Cerebellar cortex (tissue), 1 donor: ENCODE measurements at regions not wholly inside any gene's neighbourhood (a gene's known extent, or its start where the extent isn't known, plus 50 kb on each side); places are given as distances from the start of the nearest gene placed in this dataset.

Experiments
- DNase-seq: peaks from one replicate; pipeline ENCODE4 v3.0.0-alpha.2; 2015; ENCODE audit warnings: low spot score

DNA sequence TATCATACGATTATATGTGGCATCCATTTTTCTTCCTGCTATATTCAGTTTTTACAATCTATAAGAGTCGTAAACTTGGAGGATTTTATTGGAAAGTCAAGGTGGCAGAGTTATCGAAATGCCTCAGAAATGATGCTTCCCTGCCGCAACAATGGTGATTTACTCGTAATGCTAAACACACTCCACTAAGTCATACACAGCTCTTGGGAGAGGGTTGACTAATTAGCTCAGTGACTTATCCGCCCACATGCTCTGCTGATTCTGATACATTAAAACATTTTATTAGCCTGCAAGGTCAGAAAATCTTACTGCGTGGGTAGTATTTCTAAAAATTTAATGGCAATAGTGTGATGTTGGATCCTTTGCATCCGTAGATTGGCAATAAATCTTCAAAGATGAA is 420.1 kb downstream of the ARAP2 start:
- no peak for DNase-seq

DNA sequence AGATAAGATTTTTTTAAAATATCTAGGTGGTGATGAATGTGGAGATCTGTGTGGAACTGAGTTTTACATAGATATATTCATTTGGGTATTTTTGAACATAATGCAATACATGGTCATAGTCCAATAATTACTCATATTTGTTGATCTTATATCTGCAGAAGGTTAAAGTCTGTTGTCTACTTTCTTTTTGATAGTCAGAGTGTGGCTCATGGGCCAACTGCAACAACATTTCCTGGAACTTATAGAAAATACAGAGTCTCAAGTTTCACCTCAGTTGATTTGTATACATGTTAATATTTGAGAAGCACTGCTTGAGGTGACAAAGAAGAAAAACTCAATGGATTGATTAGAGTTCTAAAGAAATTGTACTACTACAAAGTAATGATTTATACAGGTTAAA is 408.4 kb downstream of the ARAP2 start:
- DNase-seq, result no peak

DNA sequence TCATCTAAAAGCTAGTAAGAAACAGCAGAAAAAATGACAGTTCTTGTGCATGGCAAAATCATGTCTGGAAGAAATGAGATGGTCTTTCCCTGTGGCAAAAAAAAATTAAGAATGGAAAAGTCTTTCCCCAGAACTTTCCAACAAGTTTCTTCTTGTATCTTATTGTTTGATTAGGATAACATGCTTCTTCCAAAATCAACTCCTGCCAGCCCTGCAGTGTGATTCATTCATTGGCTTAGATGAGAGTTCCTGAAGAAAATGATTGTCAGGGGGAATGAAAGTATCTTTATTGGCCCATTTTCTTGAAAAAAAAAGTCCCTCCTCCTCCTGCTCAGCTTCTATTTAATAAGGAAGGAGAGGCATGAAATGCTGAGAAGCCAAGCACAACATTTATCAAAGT is 407.7 kb downstream of the ARAP2 start:
- no peak for DNase-seq

DNA sequence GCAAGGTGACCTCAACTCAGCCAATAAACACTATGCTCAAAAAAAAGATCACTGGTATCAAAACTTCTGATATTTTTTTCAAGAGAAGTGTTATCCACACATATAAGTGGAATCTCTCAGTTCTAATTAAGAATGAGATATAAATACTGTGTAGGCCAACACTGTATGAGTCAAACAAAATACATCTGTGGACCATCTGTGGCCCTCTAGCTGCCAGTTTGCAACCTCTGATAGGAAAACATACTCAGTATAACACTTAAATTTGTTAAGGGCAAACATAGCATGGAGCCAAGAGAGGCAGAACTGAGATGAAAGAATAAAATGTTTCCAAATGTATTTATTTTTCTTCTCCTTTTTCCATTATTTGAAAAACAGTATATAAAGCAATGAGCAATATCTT is 377.3 kb downstream of the ARAP2 start:
- no peak for DNase-seq

DNA sequence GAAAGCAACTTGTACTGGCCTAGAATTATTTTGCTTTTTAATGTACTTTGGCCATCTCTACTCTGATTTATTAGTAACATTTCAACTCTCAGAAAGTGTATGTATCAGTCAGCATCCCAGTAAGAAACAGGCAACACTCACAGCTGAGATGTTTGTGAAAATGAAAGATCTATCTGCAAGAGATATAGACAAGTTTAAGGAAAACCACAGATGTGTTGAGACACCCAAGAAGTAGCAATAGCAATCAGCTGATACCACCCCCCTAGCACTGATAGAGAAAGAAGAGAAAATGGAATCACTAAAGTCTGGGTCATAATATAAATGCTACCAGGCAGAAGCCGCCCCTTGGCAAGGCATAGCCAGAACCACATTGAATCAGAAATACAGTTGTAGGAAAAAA is 372.0 kb downstream of the ARAP2 start:
- no peak for DNase-seq

DNA sequence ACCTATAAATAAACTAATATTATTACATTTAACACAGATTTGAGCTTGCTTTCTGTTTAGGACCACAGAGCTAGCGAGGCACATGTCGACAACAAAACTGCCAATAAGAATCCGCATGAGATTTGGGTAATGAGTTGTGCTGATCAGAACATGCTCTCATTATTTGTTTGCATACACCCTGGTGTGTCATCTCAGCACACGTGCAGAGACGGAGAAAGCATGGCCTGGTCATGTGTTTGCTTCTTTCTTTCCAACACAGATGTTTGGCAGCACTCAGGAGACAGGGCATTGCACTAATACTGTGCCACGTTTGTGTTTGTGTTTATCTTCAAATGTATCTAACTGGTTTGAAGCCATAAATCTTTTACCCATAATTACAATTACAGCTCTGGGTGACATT is 364.8 kb downstream of the ARAP2 start:
- DNase-seq, result no peak

DNA sequence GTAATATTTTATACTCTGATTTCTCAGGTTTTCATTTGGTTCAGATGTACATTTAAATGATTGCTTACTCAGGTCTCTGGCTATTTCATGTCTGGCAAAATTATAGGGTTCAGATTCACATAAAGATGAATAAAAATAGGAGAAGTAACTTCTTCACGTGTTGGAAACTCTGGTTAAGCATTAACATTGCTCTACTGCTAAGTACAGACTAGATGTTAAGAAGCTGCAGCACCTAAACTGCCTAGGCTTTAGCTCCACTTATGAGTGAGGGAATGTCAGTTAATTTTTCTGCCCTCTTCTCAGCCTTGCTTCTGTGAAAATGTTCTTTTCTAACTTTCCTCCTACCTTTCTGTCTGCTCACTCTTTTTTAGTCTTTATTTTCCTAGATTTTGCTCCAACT is 361.2 kb downstream of the ARAP2 start:
- no peak for DNase-seq

DNA sequence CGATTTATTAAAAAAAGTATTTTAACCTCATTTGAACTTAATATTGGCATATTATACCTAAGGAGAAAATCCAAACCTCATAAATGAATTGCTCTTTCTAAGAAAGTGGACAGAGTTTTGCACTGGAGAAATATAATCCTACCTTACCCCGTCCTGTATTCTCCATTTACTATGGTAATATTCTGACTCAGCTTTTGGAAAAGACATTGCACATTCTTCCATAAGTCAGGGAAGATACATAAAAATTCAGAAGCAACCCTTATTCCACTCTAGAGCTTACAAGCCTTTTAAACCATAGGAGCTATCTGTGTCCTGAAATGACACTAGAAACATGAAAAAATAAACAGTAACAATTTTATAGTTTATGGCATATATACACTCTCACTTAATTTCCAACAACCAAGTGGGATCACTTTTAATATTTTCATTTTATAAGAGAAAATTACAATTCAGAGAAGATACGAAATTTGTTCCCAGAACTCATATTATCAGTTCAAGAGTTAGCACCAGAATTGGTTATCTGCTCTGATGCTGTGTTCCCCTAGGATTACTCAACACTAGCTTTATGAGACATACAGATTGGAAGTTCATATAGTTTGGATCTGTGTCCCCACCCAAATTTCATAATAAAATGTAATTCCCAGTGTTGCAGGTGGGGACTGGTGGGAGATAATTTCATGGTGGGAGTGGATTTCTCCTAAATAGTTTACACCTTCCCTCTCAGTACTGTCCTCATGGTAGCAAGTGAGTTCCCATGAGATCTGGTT is 359.4 kb downstream of the ARAP2 start:
- no peak for DNase-seq

DNA sequence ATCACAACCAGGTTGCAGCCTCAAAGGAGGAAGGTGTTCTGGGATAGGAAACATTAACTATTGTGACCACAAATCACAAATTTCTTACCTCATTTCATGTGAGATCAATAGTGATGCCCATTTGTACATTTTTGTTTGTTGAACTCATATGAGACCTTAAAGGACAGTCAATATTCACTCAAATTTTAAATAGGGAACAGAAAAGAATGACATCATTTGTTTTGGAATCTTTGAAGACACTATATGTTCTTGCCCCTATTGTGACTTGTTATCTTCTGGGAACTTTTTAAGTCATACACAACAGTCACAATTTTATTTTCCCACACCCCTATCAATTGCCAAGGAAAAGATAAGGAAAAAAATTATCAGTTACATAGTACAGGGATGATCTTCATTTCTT is 346.5 kb downstream of the ARAP2 start:
- DNase-seq, result no peak

DNA sequence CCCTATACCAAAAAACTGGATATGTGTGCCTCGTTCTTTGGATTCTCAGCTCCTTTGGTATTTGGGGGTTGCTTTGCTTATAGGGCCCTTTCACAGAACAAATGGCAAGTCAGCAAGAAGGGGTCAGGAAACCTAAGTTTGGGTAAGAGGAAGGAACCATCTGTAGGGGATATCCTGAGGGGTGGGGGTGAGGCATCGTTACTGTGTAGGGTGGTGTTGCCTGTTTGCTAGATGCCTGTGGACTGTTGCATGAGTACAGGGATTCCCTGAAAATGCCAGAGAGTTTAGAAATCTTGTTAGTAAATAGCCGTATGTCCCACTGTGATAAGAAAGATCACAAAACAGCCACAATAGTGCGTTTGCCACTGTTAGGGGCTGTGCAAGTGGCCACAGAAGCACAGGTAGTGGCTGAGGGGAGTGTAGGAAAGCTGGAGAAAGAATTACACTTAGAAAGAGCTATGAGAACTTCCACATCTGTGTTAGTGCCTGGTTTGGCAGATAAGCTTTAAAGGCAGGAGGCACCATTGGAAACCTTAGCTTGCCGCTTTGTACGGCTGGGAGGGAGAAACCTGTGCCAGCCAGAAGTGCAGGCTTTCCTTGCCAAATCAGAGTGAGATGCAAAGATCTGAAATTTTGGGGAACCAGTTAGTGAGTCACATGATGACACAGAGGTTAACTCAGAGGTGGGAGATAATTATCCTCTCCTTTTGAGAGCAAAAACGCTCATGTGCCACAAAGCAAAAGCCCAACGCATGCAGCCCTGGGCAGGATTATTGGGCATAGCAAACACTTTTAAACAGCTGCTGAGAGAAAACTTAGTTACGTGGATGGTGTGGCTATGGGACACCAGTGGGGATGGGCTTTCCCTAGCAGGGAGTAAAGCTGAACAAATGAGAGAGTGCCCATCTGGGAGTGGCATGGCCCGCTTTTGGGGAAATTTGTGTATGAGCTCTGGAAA is 343.7 kb downstream of the ARAP2 start:
- no peak for DNase-seq

DNA sequence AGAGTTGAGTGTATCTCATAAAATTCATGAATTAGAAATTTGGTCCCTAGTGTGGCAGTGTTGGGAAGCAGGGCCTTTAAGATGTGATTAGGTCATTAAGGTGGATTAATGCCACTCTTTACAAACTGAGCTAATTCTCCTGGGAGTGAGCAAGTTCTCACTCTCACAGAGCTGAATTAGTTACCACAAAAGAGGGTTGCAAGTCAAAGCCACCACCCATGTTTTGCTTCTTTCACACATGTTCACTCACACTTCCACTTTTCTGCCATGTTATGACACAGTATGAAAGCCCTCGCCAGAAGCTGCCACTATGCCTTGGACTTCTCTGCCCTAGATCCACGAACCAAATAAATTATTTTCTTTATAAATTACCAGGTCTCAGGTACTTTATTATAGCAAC is 332.1 kb downstream of the ARAP2 start:
- no peak for DNase-seq

DNA sequence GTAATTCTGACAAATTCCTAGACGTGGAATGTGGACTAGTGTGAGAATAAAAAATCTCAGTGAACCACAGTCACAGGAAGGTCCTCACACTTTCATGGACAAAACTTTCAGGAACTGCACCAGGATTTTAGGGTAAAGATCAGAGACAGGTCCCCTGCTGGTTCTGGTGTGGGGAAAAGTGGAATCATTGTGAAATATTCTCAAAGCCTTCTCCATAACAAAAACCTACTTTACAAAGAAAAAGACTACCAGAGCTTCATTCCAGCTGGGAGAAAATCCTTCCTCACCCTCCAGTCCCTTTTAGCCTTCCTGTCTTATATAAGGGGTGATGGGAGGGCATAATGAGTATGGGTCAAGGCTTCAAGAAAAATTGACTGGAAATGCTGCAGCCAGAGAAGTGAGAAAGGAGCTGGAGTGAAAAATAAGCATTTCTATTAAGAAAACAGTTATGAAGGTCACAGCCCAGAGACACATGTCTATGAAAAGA is 325.8 kb downstream of the ARAP2 start:
- no peak for DNase-seq

DNA sequence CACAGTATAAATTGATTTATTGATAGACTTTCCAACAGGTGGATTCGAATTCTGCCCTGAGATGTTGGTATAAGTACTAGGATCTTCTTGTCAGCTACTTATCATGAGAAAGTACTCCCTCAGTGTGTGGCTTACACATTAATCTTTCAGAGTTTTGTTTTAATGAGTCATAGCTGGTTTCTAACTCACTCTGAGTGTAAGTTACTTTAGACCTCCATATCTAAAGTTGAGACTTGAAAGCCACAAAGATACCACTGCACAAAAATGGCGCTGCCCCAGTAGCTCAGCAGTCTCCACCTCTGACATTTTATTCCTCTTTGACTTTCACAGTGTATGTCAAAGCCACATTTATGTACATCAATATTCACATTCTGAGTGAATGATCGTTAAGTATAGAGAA is 318.5 kb downstream of the ARAP2 start:
- DNase-seq, result no peak

DNA sequence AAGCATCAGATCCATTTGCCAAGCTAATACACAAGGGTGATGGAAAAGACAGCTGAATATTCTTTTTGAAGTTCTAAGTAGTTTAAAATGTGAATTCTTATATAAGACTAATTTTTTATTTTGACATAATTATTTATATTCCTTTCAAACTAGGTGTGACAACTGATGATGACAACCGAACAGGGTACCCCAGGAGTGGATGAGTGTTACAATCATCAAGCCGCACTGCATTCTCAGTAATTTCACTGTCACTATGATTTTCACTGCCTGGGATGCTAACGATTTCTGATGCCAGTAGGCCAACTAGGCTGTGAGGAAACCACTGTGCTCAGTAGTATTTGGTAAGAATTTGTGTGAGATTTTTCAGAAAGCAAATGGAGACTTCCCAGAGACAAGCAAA is 317.5 kb downstream of the ARAP2 start:
- DNase-seq, result no peak

DNA sequence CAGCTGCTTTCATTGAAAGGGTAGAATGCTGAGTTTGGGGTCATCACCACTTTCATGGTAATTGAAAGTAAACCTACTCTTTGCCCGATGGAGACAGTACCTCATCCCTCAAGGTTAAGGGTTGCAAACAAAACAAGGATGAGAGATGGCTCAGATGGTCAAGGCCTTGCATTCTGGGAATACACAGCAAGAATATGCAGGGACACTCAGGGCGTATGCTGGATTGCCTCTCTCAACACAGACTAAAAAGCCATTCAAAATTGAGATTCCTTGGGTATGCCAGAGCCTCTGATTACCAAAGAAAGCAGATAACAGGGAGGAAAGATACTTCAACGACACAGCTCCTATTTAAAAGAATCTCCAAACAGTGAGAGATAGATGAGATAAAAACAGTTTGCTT is 310.4 kb downstream of the ARAP2 start:
- DNase-seq, result no peak

DNA sequence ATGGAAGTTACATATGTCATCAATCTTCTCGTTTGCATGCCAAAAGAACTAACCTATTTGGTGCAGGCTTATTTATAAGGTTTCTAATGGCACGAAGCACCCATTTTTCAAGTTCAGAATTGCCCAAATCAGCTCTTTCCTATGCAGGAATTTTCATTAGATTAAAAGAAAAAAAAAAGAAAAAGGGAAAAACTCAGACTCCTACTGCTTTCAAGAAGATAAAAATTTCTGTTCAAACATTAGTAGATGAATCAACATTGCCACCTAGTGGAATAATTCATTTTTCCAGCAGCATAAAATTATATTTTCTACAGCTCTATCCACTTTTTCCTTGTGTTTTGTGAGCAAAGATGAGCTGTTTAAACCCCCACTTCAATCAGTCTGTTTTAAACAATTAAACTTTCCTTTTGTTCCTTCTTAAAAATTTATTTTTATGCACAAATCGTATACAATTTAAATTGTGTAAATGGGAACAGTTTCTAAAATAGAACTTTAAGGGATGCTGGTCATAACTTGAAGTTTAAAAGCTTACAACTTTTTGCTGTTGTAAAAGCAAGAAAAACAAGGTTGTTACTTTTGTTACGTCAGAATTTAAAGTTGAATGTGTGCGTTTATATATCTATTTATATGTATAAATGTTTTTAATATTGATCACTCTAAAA is 309.9 kb downstream of the ARAP2 start:
- DNase-seq, result peak; percentile 25

DNA sequence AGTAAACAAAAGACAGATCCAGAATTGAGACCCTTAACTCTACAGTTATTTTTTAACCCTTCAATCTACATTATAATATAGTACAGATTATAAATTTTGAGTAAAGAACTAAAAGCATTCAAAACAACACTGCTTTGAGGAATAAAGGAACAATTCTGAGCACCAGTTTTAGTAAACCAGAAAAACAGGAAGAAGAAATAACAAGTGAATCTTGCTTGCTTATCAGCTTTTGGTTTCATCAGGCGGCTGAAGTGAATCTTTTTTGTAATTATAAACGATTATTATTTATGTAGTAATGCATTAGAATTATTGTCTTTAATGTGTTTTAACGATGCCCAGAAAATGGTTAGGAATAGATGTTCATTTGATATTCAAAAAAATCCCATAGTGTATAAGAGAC is 305.4 kb downstream of the ARAP2 start:
- DNase-seq, result no peak

DNA sequence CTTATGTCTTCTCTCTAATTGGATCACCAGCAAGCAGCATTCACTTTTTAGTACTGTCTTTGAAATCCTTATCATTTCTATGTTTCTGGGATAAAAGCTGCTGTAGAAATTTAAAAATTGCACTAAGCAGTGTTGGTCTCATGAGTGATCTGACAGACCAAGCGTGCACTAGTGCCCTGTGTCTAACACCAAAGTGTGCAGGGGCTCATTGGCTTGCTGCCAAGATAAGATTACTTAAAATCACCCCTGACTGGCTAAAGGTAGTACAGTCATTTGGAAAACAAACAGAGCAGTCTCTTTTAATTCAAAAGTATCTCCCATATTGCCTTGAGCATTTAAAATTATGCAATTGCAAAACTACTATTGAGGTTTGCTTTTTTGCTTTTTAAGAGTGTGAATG is 304.6 kb downstream of the ARAP2 start:
- no peak for DNase-seq

DNA sequence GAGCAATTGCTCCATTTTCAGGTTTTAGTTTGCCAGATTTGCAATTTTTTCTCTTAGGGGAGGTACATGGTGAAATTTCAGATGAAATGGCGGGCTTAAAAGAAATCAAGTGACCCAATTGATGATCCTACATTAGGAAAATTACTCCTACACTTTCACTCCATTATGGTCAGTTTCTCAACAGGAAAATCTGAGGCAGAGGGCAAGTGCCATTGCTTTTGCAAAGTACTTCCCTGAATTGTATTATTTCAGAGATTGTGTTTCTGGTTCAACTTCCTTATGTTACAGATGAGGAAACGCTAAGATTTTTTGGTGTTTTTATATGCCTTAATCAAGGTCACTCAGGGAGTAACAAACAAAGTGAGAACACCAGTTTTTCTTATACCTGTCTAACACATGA is 302.2 kb downstream of the ARAP2 start:
- DNase-seq, result no peak

DNA sequence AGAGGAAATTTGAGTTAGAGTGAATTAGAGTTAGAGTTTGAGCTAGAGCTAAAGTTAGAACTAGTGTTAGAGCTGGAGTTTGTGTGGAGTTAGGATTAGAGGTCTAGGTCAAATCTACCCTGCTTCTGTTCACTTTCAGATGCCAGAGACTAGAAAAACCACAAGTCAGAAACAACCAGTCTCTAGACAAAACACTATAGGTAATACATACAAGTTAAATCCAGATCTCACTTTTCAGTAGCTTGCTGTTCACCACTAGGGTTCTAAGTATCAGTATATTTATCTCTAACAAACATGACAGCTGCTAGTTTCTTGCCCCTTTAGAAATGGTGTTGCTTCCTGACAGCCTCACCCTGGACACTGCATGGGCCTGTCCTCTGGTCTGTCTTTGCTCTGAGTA is 300.7 kb downstream of the ARAP2 start:
- no peak for DNase-seq

DNA sequence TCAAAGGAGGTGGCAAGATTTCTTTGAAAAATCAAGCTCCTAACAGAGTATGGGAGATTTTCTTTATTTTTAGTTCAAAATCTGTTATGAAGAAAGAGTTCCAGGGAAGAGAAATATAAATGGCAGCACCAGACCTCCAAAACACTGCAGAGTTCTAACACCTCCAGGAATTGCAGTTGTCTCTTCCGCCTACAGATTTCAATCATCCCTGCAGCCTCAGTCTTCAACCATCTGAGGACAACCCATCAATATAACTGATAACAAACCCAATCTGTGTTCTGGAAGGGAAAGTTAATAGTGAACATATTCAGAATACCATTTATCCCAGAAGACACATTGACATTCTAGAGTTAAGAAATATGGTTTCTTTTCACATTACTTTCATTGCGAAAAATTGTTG is 296.1 kb downstream of the ARAP2 start:
- DNase-seq, result no peak

DNA sequence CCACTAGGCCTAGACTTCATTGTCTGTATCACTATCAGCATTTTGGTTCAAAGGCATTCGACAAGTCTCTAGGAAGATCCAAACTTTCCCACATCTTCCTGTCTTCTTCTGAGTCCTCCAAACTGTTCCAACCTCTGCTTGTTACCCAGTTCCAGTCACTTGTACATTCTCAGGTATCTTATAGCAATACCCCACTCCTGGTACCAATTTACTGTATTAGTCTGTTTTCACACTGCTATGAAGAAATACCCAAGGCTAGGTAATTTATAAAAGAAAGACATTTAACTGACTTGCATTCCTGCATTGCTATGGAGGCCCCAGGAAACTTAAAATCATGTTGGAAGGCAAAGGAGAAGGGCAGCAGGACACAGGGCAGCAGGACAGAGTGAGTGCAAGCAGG is 293.9 kb downstream of the ARAP2 start:
- no peak for DNase-seq

DNA sequence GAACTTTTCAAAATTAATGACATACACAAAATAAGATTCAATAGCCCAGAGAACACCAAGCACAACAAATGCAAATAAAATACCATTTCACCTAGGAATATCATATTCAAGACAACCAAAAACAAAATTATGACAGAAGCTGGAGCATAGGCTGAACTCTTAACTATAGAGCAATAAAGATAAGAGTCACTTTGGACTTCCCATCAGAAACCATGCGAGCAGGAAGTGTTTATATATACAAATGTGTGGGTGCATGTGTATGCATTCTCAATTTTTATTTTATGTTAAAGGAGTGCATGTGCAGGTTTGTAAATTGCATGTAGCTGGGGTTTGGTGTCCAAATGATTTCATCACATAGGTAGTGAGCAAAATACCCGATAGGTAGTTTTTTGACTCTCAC is 291.6 kb downstream of the ARAP2 start:
- no peak for DNase-seq
